NCI-H748 (cell line): ENCODE measurements at regions not wholly inside any gene's neighbourhood (a gene's known extent, or its start where the extent isn't known, plus 50 kb on each side); places are given as distances from the start of the nearest gene placed in this dataset.
"Not testable (repeated sequence)": the region's sequence is repeated elsewhere in the genome, so short reads cannot be mapped to it uniquely, and the experiment has no call there.

Experiments used
- DNase-seq: peaks from one replicate; lab custom pipeline; 2025; ENCODE audit not compliant: unreplicated experiment; lab: John Stamatoyannopoulos, UW

GRCh38 chr9:2391509-2392132 is 230.0 kb upstream of the VLDLR start:
- DNase-seq: not testable (repeated sequence)

GRCh38 chr9:2394087-2394741 is 227.4 kb upstream of the VLDLR start:
- not testable (repeated sequence) for DNase-seq

DNA sequence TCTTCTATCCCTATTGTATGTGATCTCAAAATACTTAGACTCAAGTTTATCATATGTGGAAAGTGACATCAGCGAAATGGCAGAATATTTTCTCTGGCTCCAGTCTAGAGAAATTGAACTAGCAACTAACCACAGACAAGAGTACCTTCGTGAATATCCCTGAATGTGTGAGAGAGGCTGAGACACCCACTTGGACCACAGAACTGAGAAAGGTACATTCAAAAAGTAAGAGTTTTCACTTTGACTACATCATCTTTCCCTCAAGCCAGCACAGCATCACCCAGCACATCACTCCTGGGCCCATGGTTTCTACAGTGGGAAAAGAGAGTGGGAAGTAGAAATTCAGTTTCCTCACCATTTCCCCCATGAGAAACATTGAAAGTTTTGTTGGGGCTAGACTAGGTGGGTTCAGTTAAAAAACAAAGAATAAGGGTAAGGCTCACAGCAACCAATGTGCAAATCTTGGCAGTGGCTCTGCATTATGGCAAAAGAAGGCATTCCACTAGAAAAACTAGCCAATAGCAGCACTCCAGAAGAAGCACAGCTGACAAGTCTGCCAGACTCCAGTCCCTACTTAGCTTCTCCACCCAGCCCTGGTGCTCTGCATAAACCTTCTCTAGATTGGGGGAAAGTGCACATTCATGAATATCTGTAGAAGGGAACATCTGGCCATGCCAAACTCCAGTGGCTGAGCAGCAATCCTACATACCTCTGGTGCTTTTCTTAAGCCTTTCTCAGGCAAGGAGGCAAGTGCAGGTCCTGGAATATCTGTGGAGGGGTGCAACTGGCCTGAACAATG is 225.6 kb upstream of the VLDLR start:
- DNase-seq: no peak

GRCh38 chr9:2396622-2397285 is 224.8 kb upstream of the VLDLR start:
- no peak for DNase-seq

GRCh38 chr9:2397875-2398274 is 223.7 kb upstream of the VLDLR start:
- not testable (repeated sequence) for DNase-seq

DNA sequence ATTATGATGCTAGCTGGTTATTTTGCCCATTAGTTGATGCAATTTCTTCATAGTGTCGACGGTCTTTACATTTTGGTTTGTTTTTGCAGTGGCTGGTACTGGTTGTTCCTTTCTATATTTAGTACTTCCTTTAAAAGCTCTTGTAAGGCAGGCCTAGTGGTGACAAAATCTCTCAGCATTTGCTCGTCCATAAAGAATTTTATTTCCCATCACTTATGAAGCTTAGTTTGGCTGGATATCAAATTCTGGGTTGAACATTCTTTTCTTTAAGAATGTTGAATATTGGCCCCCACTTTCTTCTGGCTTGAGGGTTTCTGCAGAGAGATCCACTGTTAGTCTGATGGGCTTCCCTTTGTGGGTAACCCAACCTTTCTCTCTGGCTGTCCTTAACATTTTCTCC is 219.8 kb upstream of the VLDLR start:
- not testable (repeated sequence) for DNase-seq

DNA sequence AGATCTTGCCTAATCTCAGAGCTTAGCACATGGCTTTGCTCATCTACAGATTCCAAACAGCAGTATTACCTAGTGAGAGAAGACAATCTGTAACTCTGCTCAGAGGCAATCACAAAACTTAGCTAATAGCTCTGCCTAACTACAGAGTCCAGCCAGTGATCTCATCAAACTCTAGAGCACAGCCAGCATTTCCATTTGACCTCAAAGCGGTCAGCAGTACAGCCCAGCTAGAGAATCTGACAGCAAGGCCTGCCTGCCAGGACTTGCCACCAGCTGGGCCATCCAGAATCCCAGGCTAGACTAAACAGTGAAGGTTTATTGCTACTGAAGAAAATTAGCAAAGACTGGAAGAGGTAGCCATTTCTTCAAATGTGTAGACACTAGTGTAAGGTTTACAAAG is 217.9 kb upstream of the VLDLR start:
- no peak for DNase-seq

DNA sequence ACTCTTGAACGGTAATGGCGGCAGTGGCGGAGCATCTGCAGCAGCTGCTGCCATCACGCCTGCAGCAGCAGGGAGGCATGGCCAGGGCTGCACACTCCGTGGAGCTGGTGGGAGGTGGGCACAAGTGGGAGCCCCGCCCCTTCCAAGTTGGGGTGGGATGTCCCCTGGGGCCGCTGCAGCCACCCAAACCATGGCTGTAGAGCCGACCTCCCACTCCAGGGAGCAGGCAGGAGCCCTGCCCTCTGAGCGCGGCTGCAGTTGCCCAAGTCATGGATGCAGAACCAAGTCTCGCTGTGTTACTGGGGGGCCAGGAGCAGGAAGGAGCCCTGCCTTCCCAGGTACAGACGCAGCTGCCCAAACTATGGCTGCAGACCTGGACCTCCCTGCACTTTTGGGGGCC is 215.3 kb upstream of the VLDLR start:
- no peak for DNase-seq

GRCh38 chr9:2407450-2407849 is 214.1 kb upstream of the VLDLR start:
- no peak for DNase-seq

DNA sequence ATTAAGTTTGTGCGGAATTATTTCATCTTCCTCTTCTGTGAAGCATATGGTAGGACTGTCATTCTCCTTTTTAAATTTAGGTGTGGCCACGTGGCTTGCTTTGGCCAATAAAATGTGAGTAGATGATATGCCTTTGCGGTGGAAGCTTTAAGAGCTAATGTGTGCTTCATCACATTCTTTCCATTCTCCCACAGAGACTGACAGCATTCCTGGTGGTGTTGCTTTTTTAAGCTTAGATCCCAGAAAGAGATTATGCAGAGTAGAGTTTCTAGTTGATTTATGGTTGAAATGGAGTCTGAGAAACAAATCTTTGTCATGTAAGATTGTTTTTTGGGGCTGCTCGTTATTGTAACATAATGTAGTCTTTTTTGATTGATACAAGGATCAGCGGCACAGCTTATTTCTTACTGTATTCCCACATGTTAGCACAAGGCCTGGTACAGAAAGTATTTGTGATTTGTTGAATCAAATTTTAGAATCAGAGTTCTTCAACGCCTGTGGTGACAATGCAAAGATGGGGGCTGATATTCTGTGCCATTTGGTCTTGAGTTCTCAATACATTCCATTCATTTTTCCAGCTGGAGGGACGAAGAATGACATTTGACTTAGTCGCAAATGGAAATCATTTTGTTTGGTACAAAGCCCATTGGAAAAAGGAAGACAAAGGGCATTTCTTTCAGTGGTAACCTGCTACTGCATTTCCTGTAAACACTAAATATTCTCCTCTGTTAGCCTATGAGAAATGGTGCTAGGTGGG is 209.9 kb upstream of the VLDLR start:
- DNase-seq: no peak

- no peak for DNase-seq
These were observed 208.3 kb upstream of the VLDLR start for GRCh38 chr9:2413160-2413805.

- DNase-seq: no peak
These were observed 207.1 kb upstream of the VLDLR start for GRCh38 chr9:2414465-2414864.

- no peak for DNase-seq
These were observed 206.3 kb upstream of the VLDLR start for GRCh38 chr9:2415326-2415725.

DNA sequence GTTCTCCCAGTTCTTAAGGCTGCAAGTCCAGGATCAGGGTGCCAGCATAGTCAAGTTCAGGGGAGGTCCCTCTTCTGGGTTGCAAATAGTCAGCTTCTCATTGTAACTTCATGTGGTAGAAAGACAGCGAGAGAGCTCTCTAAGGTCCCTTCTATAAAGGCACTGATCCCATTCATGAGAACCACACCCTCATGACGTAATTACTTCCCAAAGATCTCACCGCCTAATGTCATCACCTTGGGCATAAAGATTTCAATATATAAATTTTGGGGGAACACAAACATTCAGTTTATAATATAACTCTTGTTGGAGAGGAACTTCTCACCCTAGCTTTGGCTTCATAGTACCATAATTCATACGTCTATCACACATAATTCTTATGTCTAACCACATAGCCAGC is 203.9 kb upstream of the VLDLR start:
- DNase-seq: peak; percentile 19

DNA sequence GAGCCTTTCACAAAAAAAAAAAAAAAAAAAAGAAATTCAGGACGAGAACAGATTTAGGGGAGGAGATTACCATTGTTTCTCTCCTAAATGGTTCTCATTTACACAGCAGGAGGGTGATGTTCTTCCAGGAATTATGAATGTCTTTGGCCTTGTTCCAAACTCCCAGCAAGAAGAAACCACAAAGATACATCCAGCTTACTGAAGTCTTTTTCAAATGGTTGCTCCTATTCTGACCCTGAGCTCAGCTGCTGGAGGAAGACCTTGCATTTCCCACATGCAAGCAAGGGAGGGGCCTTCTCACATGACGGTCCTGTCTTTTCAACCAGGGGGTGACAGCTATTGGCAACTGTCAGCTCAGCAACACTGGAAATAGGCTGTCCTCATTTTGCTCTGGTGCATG is 203.0 kb upstream of the VLDLR start:
- DNase-seq: peak; percentile 91

DNA sequence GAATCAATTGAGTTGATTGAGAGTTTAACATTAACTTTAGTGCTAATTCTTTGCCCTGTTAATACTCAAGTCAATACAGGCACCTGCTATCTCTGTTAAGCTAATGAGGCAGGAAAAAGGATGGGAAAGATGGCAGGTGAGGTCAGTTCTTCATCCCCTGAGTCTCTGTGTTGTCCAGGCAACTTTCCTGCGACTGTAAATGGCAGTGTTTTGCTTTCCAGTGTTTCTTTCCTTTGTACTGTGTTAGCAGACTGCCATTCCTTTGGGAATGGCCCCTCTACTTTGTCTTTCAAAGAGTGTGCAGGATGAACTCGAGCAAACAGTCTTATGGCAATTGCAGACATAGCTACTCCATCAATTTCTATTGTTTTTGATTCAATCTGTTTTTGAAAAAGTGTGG is 202.2 kb upstream of the VLDLR start:
- DNase-seq: peak; percentile 65

GRCh38 chr9:2420543-2420942 is 201.0 kb upstream of the VLDLR start:
- peak; percentile 83 for DNase-seq

DNA sequence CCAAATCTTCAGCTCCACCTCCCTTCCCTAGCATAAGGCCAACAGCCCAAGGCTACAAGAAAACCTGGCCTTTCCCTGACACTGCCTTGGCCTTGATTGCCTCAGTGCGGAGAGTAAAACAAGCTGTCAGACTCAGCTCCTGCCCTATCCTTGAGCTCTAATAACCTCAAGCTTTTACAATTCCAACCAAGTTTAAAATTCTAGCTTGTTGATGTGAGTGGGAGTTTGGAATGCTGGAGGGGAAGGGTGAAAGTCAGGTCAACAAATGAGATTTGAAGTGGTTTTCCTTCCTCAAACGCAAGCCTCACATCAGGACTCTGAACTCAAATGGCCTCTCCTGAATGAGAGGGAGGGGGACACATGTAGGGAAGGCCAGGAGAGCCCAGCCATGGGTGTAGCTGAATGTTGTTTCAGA is 197.0 kb upstream of the VLDLR start:
- no peak for DNase-seq

- no peak for DNase-seq
These were observed 195.9 kb upstream of the VLDLR start for GRCh38 chr9:2425676-2426075.

GRCh38 chr9:2427120-2427891 is 194.3 kb upstream of the VLDLR start:
- DNase-seq: no peak
